Stomach (tissue), 8 donors: ENCODE measurements at regions not wholly inside any gene's neighbourhood (a gene's known extent, or its start where the extent isn't known, plus 50 kb on each side); places are given as distances from the start of the nearest gene placed in this dataset.

Experiments used
- DNase-seq, 2 donors: peaks; one replicate each; pipeline versions ENCODE4 v3.0.0 to v3.0.0-alpha.2; 2013 to 2019
- H3K27ac ChIP-seq, 5 donors: fragments of 200-600 bp in 4 of 5; sonication (generic) in 4 of 5; one replicate each; pipeline ENCODE4 v1.5.1; 2013 to 2019; ENCODE audit warnings: mild to moderate bottlenecking in 1 of 5, moderate library complexity in 1 of 5
- H3K27me3 ChIP-seq, 3 donors: fragments of 200-600 bp; sonication (generic); one replicate each; pipeline ENCODE4 v1.5.1; 2017 to 2019; ENCODE audit warnings: mixed run types in 1 of 3
- H3K36me3 ChIP-seq, 4 donors: fragments of 200-600 bp; sonication (generic); 1 replicate in 3 of 4; 2 replicates in 1 of 4; pipeline ENCODE4 v1.5.1; 2016 to 2019
- H3K4me1 ChIP-seq, 4 donors: fragments of 200-600 bp; sonication (generic); one replicate each; pipeline ENCODE4 v1.5.1; 2016 to 2019
- H3K4me3 ChIP-seq, 4 donors: fragments of 200-600 bp; sonication (generic) in 3 of 4; one replicate each; pipeline ENCODE4 v1.5.1; 2016 to 2019; ENCODE audit warnings: mild to moderate bottlenecking in 1 of 4
- H3K9me3 ChIP-seq, 4 donors: fragments of 200-600 bp; sonication (generic); one replicate each; pipeline ENCODE4 v1.5.1; 2016 to 2019
- EP300 ChIP-seq: sonication (generic); formaldehyde crosslinking; IDR thresholded peaks from one replicate; pipeline ENCODE4 v1.6.1; 2017; ENCODE audit warnings: antibody characterized with exemption
- POLR2A ChIP-seq, 4 donors: fragments of 450-650 bp; IDR thresholded peaks; one replicate each; pipeline ENCODE4 v1.6.1; 2016; ENCODE audit warnings: antibody characterized with exemption in 4 of 4, control low read depth in 2 of 4, mild to moderate bottlenecking in 1 of 4, moderate library complexity in 1 of 4
- POLR2AphosphoS5 ChIP-seq, 3 donors: sonication (generic); formaldehyde crosslinking; IDR thresholded peaks; one replicate each; pipeline ENCODE4 v1.6.1; 2016; ENCODE audit warnings: antibody characterized with exemption in 3 of 3
- WGBS, 5 donors: extraction: QIAGEN DNeasy Blood & Tissue Kit in 3 of 5; methylation state at CpG; one replicate each; pipeline versions ENCODE4 v1.1.5 to v1.1.7; 2013 to 2018; 5-methylcytosine and 5-hydroxymethylcytosine counted together
- intact Hi-C: fragments of 100-400 bp; cut with DNase I; formaldehyde crosslinking; loops from one replicate; pipeline ENCODE4 v1.15.1; 2023; ENCODE audit warnings: low total_unique reads
- TF ChIP-seq, protein P1 (sequence below), 7 experiments: fragments of 450-650 bp in 4 of 7; fragments of 200-600 bp in 3 of 7; sonication (generic) in 3 of 7; IDR thresholded peaks; one replicate each; pipeline ENCODE4 v1.5.1; 2016 to 2019; ENCODE audit warnings: antibody characterized with exemption in 7 of 7, control low read depth in 2 of 7, mild to moderate bottlenecking in 1 of 7
- donor health status: healthy with polysubstance abuse.
- donor health status: Bipolar disorder and iron deficiency.
- donor health status: healthy.

DNA sequence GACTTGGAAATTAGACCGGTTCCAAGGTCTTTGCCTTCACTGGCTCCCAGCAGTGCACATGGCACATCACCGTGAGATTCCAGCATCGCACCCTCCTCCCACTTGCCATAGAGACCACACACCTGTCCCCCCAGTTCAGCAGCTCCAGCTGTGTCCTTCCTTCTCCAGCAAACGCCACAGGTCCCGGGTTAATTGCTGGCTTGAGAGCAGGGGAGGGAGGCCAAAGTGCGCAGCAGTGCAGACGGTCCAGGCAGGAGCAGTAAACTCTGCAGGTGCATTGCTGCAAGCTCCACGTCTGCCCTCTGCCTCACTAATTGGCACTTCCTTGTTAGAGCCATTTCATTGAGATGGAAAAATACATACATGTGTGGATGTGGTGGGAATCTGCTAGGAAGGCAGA is 65.3 kb downstream of the KLHDC7A start:
- no peak for DNase-seq
- 32 to 41% (median 33%) methylated on average over 5 to 8 of the region's 8 CpGs for WGBS, 5 donors
- no peak overlapping the region for H3K4me3 ChIP-seq
- no peaks in the 10 kb centered on the region for H3K36me3 ChIP-seq
- no peaks in the 10 kb centered on the region for H3K4me1 ChIP-seq
- no peak overlapping the region for H3K27ac ChIP-seq
- peaks cover 0 to 10% (median 9%) of the 10 kb centered on the region in 4 donors for H3K9me3 ChIP-seq
- H3K27me3 ChIP-seq: peaks cover 0 to 84% (median 0%) of the 10 kb centered on the region in 3 donors
- intact Hi-C loops: no loop called here
- no peak for TF ChIP-seq POLR2AphosphoS5 (IDR thresholded peaks at IDR 0.05)
- no peak for TF ChIP-seq EP300
- TF ChIP-seq, protein P1, sequence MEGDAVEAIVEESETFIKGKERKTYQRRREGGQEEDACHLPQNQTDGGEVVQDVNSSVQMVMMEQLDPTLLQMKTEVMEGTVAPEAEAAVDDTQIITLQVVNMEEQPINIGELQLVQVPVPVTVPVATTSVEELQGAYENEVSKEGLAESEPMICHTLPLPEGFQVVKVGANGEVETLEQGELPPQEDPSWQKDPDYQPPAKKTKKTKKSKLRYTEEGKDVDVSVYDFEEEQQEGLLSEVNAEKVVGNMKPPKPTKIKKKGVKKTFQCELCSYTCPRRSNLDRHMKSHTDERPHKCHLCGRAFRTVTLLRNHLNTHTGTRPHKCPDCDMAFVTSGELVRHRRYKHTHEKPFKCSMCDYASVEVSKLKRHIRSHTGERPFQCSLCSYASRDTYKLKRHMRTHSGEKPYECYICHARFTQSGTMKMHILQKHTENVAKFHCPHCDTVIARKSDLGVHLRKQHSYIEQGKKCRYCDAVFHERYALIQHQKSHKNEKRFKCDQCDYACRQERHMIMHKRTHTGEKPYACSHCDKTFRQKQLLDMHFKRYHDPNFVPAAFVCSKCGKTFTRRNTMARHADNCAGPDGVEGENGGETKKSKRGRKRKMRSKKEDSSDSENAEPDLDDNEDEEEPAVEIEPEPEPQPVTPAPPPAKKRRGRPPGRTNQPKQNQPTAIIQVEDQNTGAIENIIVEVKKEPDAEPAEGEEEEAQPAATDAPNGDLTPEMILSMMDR (IDR thresholded peaks at IDR 0.05): no peak
- no peak for TF ChIP-seq POLR2A (IDR thresholded peaks at IDR 0.05)

DNA sequence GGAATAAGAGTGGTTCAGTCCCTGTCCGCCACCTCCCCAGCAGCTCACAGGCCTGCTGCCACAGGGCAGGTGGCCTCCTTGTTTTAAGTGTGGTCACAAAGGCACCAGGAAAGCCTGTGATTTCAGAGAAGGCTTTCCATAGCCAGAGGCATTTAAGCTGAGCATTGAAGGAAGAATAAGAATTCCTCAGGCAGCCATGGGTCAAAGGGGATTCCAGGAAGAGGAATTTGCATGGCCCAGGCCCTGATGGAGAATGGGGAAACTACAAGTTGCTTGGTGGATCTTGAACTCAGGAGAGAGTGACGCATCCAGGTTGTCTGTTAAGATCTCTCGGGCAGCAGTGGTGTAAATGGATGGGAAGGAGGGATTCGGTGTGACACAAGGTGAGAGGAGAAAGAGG is 66.7 kb downstream of the KLHDC7A start:
- intact Hi-C loops: no loop called here
- whole genome bisulfite sequencing, 5 donors: 52 to 82% (median 72%) methylated on average over 4 of the region's 4 CpGs
- no peak overlapping the region for H3K4me3 ChIP-seq
- TF ChIP-seq, protein P1 (IDR thresholded peaks at IDR 0.05): no peak
- TF ChIP-seq EP300 (no peak), POLR2A (IDR thresholded peaks at IDR 0.05) (no peak), POLR2AphosphoS5 (IDR thresholded peaks at IDR 0.05) (no peak)
- peaks cover 0 to 10% (median 9%) of the 10 kb centered on the region in 4 donors for H3K9me3 ChIP-seq
- H3K27me3 ChIP-seq: peaks cover 0 to 79% (median 0%) of the 10 kb centered on the region in 3 donors
- no peak for DNase-seq
- H3K27ac ChIP-seq: no peak overlapping the region
- H3K4me1 ChIP-seq: no peaks in the 10 kb centered on the region
- H3K36me3 ChIP-seq: no peaks in the 10 kb centered on the region

DNA sequence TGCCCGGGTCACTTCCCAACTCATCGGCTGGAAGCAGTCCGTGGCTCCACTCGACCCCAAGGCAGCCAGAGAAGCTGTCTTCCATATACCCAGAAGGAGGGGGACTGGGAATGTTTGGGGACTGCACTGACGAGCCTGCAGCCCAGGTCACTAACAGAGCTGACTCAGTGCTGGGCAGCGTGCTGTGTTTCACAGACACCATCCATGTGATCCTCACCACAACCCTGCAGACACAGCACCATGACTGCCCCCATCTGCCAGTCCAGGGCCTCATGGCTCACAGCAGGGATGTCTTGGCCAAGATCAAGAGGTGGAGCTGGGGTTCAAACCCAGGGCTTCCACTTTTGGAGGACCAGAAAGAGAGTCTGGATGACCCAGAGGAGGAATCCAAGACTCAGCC is 67.9 kb downstream of the KLHDC7A start:
- WGBS, 5 donors: 57 to 76% (median 74%) methylated on average over 3 to 6 of the region's 6 CpGs
- Histone ChIP-seq H3K9me3 (peaks cover 0 to 5% (median 3%) of the 10 kb centered on the region in 4 donors), H3K4me3 (no peak overlapping the region), H3K27ac (no peak overlapping the region), H3K4me1 (no peaks in the 10 kb centered on the region), H3K27me3 (peaks cover 0 to 81% (median 4%) of the 10 kb centered on the region in 3 donors), H3K36me3 (no peaks in the 10 kb centered on the region)
- no peak for DNase-seq
- TF ChIP-seq POLR2AphosphoS5 (IDR thresholded peaks at IDR 0.05) (no peak), POLR2A (IDR thresholded peaks at IDR 0.05) (no peak), EP300 (no peak)
- TF ChIP-seq, protein P1 (IDR thresholded peaks at IDR 0.05): no peak
- intact Hi-C loops: no loop called here

DNA sequence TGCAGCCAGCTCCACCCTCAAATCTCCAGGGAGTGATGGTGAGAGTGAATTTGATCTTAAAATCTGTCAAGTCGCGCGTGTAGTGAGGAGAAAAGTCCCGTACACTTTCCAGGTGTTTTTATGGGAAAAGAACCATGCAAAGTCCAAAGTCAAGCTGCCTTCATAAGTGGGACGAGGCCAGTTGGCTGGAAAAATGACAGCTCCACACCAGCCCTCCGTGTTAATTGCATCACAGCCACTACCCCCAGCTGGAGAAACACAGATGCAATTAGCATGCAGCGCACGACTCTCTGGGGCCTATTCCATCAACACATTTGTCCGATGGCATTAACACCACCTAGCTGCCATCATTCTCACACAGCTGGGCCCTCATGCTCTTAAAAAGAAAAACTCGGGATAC is 68.4 kb downstream of the KLHDC7A start:
- DNase-seq: no peak
- 65 to 80% (median 76%) methylated on average over 10 of the region's 10 CpGs for WGBS, 5 donors
- intact Hi-C loops: no loop called here

More for the DNA sequence above, 68.4 kb downstream of the KLHDC7A start:
- Histone ChIP-seq H3K9me3 (peaks cover 0 to under 1% (median 0%) of the 10 kb centered on the region in 4 donors), H3K27ac (no peak overlapping the region), H3K4me1 (peaks cover 0 to under 1% (median 0%) of the 10 kb centered on the region in 4 donors), H3K36me3 (no peaks in the 10 kb centered on the region), H3K27me3 (peaks cover 0 to 81% (median 5%) of the 10 kb centered on the region in 3 donors), H3K4me3 (no peak overlapping the region)
- TF ChIP-seq EP300 (no peak), POLR2AphosphoS5 (IDR thresholded peaks at IDR 0.05) (no peak), POLR2A (IDR thresholded peaks at IDR 0.05) (no peak)
- TF ChIP-seq, protein P1 (IDR thresholded peaks at IDR 0.05): no peak
